Panc1 (cell line): ENCODE measurements at regions not wholly inside any gene's neighbourhood (a gene's known extent, or its start where the extent isn't known, plus 50 kb on each side); places are given as distances from the start of the nearest gene placed in this dataset.

Experiments
- SIN3A ChIP-seq: IDR thresholded peaks from 2 replicates; pipeline ENCODE4 v1.6.1; 2012; ENCODE audit warnings: low read depth, mild to moderate bottlenecking, low read length, moderate library complexity, borderline replicate concordance; ENCODE audit not compliant: insufficient read depth
- TCF7L2 ChIP-seq: IDR thresholded peaks from 2 replicates; pipeline ENCODE4 v1.6.1; 2011; ENCODE audit warnings: mild to moderate bottlenecking, low read depth, low read length, inconsistent platforms
- TF ChIP-seq, protein P1 (sequence below): fragments of 450-650 bp; IDR thresholded peaks from 2 replicates; pipeline ENCODE4 v1.5.1; 2017; ENCODE audit warnings: mild to moderate bottlenecking
- TF ChIP-seq, protein P2 (sequence below), 2 experiments: IDR thresholded peaks; 2 replicates each; pipeline ENCODE4 v1.6.1; 2011 to 2012; ENCODE audit warnings: low read depth in 2 of 2, control low read depth in 1 of 2, low read length in 1 of 2, mild to moderate bottlenecking in 1 of 2, moderate library complexity in 1 of 2; ENCODE audit not compliant: insufficient read depth in 1 of 2

DNA sequence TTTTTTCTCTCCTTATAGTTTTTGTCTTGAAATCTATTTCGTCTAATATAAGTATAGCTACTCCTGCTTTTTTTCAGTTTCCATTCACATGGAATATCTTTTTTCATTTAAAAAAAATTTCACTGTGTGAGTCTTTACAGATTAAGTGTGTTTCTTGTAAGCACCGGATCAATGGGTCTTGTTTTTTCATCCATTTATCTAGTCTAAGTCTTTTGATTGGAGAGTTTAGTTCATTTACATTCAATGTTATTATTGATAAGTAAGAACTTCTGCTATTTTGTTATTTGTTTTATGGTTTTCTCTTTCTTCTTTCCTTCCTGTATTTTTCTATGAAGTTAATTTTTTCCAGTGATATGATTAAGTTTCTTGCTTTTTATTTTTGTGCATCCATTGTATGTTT is 216.7 kb upstream of the CNTNAP2 start:
- TF ChIP-seq, protein P1, sequence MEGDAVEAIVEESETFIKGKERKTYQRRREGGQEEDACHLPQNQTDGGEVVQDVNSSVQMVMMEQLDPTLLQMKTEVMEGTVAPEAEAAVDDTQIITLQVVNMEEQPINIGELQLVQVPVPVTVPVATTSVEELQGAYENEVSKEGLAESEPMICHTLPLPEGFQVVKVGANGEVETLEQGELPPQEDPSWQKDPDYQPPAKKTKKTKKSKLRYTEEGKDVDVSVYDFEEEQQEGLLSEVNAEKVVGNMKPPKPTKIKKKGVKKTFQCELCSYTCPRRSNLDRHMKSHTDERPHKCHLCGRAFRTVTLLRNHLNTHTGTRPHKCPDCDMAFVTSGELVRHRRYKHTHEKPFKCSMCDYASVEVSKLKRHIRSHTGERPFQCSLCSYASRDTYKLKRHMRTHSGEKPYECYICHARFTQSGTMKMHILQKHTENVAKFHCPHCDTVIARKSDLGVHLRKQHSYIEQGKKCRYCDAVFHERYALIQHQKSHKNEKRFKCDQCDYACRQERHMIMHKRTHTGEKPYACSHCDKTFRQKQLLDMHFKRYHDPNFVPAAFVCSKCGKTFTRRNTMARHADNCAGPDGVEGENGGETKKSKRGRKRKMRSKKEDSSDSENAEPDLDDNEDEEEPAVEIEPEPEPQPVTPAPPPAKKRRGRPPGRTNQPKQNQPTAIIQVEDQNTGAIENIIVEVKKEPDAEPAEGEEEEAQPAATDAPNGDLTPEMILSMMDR = no peak
- TF ChIP-seq TCF7L2 (no peak), SIN3A (no peak)
- TF ChIP-seq, protein P2, sequence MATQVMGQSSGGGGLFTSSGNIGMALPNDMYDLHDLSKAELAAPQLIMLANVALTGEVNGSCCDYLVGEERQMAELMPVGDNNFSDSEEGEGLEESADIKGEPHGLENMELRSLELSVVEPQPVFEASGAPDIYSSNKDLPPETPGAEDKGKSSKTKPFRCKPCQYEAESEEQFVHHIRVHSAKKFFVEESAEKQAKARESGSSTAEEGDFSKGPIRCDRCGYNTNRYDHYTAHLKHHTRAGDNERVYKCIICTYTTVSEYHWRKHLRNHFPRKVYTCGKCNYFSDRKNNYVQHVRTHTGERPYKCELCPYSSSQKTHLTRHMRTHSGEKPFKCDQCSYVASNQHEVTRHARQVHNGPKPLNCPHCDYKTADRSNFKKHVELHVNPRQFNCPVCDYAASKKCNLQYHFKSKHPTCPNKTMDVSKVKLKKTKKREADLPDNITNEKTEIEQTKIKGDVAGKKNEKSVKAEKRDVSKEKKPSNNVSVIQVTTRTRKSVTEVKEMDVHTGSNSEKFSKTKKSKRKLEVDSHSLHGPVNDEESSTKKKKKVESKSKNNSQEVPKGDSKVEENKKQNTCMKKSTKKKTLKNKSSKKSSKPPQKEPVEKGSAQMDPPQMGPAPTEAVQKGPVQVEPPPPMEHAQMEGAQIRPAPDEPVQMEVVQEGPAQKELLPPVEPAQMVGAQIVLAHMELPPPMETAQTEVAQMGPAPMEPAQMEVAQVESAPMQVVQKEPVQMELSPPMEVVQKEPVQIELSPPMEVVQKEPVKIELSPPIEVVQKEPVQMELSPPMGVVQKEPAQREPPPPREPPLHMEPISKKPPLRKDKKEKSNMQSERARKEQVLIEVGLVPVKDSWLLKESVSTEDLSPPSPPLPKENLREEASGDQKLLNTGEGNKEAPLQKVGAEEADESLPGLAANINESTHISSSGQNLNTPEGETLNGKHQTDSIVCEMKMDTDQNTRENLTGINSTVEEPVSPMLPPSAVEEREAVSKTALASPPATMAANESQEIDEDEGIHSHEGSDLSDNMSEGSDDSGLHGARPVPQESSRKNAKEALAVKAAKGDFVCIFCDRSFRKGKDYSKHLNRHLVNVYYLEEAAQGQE (IDR thresholded peaks at IDR 0.05; ENCODE audit: insufficient read depth in 1 of 2, low read depth in 2 of 2, low read length in 1 of 2) = no peak
